K562 (cell line): ENCODE measurements at regions not wholly inside any gene's neighbourhood (a gene's known extent, or its start where the extent isn't known, plus 50 kb on each side); places are given as distances from the start of the nearest gene placed in this dataset.
A peak's percentile ranks its signal among the peaks of the same experiment; 100 is the strongest.

Experiments
- ATAC-seq: fragments of 200-7000 bp; cut with Tn5 transposase; 3 replicates; pipeline ENCODE4 v1.9.1; 2020; ENCODE audit warnings: moderate library complexity
- BruUV-seq: library from RNA; stranded (reverse); fragments of 400-500 nt; replicated peaks from 2 replicates; lab custom pipeline; 2021; lab: Mats Ljungman, UMichigan
- CTCF ChIA-PET: fragments of 300-600 bp; formaldehyde crosslinking; extraction: SDS; loops from one replicate; lab custom pipeline; 2021; ENCODE audit warnings: low intra/inter-chr PET ratio; lab: Yijun Ruan, JAX
- POLR2A ChIA-PET: fragments of 300-600, 350-650 bp; sonication (Branson Sonifier 250); formaldehyde crosslinking; extraction: SDS; loops from one replicate; lab custom pipeline; 2021; ENCODE audit warnings: antibody characterized with exemption, inconsistent platforms; lab: Yijun Ruan, JAX
- DNase-seq, 4 experiments: peaks; one replicate each; pipeline versions ENCODE4 v3.0.0 to v3.0.0-alpha.2; 2011 to 2018; ENCODE audit warnings: low spot score in 3 of 4, mixed read lengths in 3 of 4; ENCODE audit errors: extremely low read depth in 1 of 4
- FAIRE-seq: peaks from 2 replicates; lab custom pipeline; 2011; peaks lifted over from hg19 to GRCh38; lab: Jason Lieb, UNC
- H2AFZ ChIP-seq: 2 replicates; pipeline ENCODE4 v1.6.0; 2011; ENCODE audit warnings: low read depth, low read length, control low read depth, inconsistent platforms
- H3K27ac ChIP-seq: fragments of 200-600 bp; 3 replicates; pipeline ENCODE4 v1.8.0; 2011; ENCODE audit warnings: low read depth, mild to moderate bottlenecking, control low read depth, inconsistent platforms, low read length, moderate library complexity, mixed read lengths; ENCODE audit errors: extremely low read depth
- H3K27me3 ChIP-seq, 2 experiments: fragments of 300-600 bp in 1 of 2; 2 replicates in 1 of 2; 3 replicates in 1 of 2; pipeline versions ENCODE4 v1.6.0 to v1.8.0; 2011; ENCODE audit warnings: inconsistent platforms in 2 of 2, low read length in 2 of 2, mild to moderate bottlenecking in 1 of 2, mixed read lengths in 1 of 2, moderate library complexity in 1 of 2; ENCODE audit not compliant: control insufficient read depth in 2 of 2, insufficient read depth in 2 of 2
- H3K36me3 ChIP-seq: fragments of 300-600 bp; 3 replicates; pipeline ENCODE4 v1.8.0; 2011; ENCODE audit warnings: mild to moderate bottlenecking, low read length, inconsistent platforms; ENCODE audit not compliant: control insufficient read depth, insufficient read depth
- H3K4me1 ChIP-seq, 2 experiments: fragments of 200-600 bp in 1 of 2; replicated peaks in 1 of 2; 2 replicates in 1 of 2; 3 replicates in 1 of 2; pipeline versions ENCODE4 v1.5.1 to v1.8.0; 2011; ENCODE audit warnings: inconsistent platforms in 2 of 2, low read length in 2 of 2, mild to moderate bottlenecking in 1 of 2, mixed read lengths in 1 of 2, moderate library complexity in 1 of 2; ENCODE audit not compliant: control insufficient read depth in 2 of 2, insufficient read depth in 2 of 2
- H3K4me2 ChIP-seq: 2 replicates; pipeline ENCODE4 v1.6.1; 2011; ENCODE audit warnings: low read length, control low read depth, inconsistent platforms, mixed read lengths; ENCODE audit not compliant: insufficient read depth
- H3K4me3 ChIP-seq: fragments of 200-600 bp; sonication (generic), shearing (Covaris generic); 2 replicates; pipeline ENCODE4 v1.5.1; 2016; ENCODE audit warnings: control low read depth, inconsistent platforms
- H3K79me2 ChIP-seq: fragments of 200-600 bp; 3 replicates; pipeline ENCODE4 v1.8.0; 2011; ENCODE audit warnings: low read length, inconsistent platforms; ENCODE audit not compliant: control insufficient read depth, insufficient read depth
- H3K9ac ChIP-seq, 2 experiments: 2 replicates each; pipeline versions ENCODE4 v1.6.0 to v1.6.1; 2011; ENCODE audit warnings: low read depth in 2 of 2, low read length in 2 of 2, control low read depth in 1 of 2, inconsistent platforms in 1 of 2, mild to moderate bottlenecking in 1 of 2, mixed read lengths in 1 of 2; ENCODE audit not compliant: insufficient read depth in 1 of 2
- H3K9me1 ChIP-seq: one replicate; pipeline ENCODE4 v1.6.0; 2011; ENCODE audit warnings: inconsistent platforms, mild to moderate bottlenecking, low read length, moderate library complexity; ENCODE audit not compliant: control insufficient read depth, insufficient read depth
- H3K9me3 ChIP-seq: replicated peaks from 2 replicates; pipeline ENCODE4 v1.5.1; 2011; ENCODE audit warnings: low read depth, low read length, inconsistent platforms; ENCODE audit not compliant: control insufficient read depth, insufficient read depth
- H4K20me1 ChIP-seq: replicated peaks from 2 replicates; pipeline ENCODE4 v1.6.1; 2011; ENCODE audit warnings: low read length, inconsistent platforms, mixed read lengths; ENCODE audit not compliant: control insufficient read depth, insufficient read depth
- BDP1 ChIP-seq: IDR thresholded peaks from 3 replicates; pipeline ENCODE4 v1.6.1; 2011; ENCODE audit not compliant: insufficient read length, insufficient read depth
- HOMEZ ChIP-seq: fragments of 250-450 bp; sonication (Bioruptor Pico); IDR thresholded peaks from 2 replicates; pipeline ENCODE4 v1.4.0; 2020; ENCODE audit warnings: mild to moderate bottlenecking, moderate library complexity
- POLR2H ChIP-seq: IDR thresholded peaks from 2 replicates; pipeline ENCODE4 v1.6.1; 2016; ENCODE audit warnings: missing genetic modification characterization, low read depth, mild to moderate bottlenecking, control low read depth, missing compliant biosample characterization, moderate library complexity
- POLR3A ChIP-seq: IDR thresholded peaks from 2 replicates; pipeline ENCODE4 v1.6.1; 2011; ENCODE audit warnings: borderline replicate concordance, mild to moderate bottlenecking, moderate library complexity; ENCODE audit not compliant: insufficient read length, insufficient read depth; ENCODE audit errors: extremely low read depth
- SREBF2 ChIP-seq: sonication (generic); formaldehyde crosslinking; IDR thresholded peaks from 2 replicates; pipeline ENCODE4 v1.4.0; 2020; ENCODE audit warnings: mild to moderate bottlenecking, missing genetic modification reagents
- STAT5A ChIP-seq: IDR thresholded peaks from 2 replicates; pipeline ENCODE4 v1.6.1; 2012; ENCODE audit warnings: low read length, inconsistent platforms, borderline replicate concordance
- THRB ChIP-seq: fragments of 450-650 bp; formaldehyde crosslinking; conservative IDR thresholded peaks from 2 replicates; pipeline ENCODE4 v1.4.0; 2022; ENCODE audit warnings: mild to moderate bottlenecking, missing genetic modification characterization
- U2AF1 ChIP-seq: fragments of 200-400 bp; formaldehyde crosslinking; optimal IDR thresholded peaks from 2 replicates; pipeline ENCODE3; 2017; ENCODE audit warnings: mild to moderate bottlenecking, low read depth, low read length, moderate library complexity
- ZC3H8 ChIP-seq: fragments of 450-650 bp; IDR thresholded peaks from 2 replicates; pipeline ENCODE4 v1.6.1; 2017
- ZNF316 ChIP-seq: fragments of 450-650 bp; IDR thresholded peaks from 2 replicates; pipeline ENCODE4 v1.6.1; 2016
- ZNF395 ChIP-seq: fragments of 200-800 bp; sonication (Bioruptor generic); IDR thresholded peaks from 2 replicates; pipeline ENCODE4 v1.6.1; 2017; ENCODE audit warnings: missing genetic modification characterization, missing compliant biosample characterization
- ZNF589 ChIP-seq: fragments of 200-800 bp; sonication (Bioruptor generic); IDR thresholded peaks from 2 replicates; pipeline ENCODE4 v1.6.1; 2016; ENCODE audit warnings: low read depth, missing genetic modification characterization, missing compliant biosample characterization
- ZNF77 ChIP-seq: fragments of 250-450 bp; sonication (Bioruptor Pico); IDR thresholded peaks from 2 replicates; pipeline ENCODE4 v1.5.0; 2020
- ZSCAN32 ChIP-seq: fragments of 450-650 bp; formaldehyde crosslinking; IDR thresholded peaks from 2 replicates; pipeline ENCODE4 v1.4.0; 2020; ENCODE audit warnings: mild to moderate bottlenecking, moderate library complexity
- WGBS: fragments of 100-300 bp; shearing (Covaris generic); methylation state at CpG from one replicate; pipeline ENCODE4 v1.1.6; 2016; ENCODE audit warnings: low coverage, mixed read lengths; ENCODE audit not compliant: insufficient coverage; ENCODE audit errors: missing lambda C conversion rate; 5-methylcytosine and 5-hydroxymethylcytosine counted together
- in situ Hi-C: fragments of 300-500 bp; cut with MboI; formaldehyde crosslinking; loops from 4 replicates; pipeline ENCODE4 v1.15.0; 2018; ENCODE audit warnings: inconsistent platforms, mixed read lengths
- intact Hi-C: fragments of 100-400 bp; cut with micrococcal nuclease; formaldehyde crosslinking; loops from 2 replicates; pipeline ENCODE4 v1.14.2; 2022

GRCh38 chr4:71171592-71171991 is 167.2 kb upstream of the SLC4A4 start:
- DNase-seq (no peak), ATAC-seq (no peak), FAIRE-seq (no peak)
- H3K4me3 ChIP-seq = no peak overlapping the region
- H3K9me3 ChIP-seq = no peaks in the 10 kb centered on the region
- intact Hi-C loops = no loop called here
- no peak overlapping the region for H3K4me2 ChIP-seq
- H3K9me1 ChIP-seq = no peaks in the 10 kb centered on the region
- 0% methylated on average over 2 of the region's 2 CpGs for WGBS
- no peak overlapping the region for H3K27ac ChIP-seq
- no peaks in the 10 kb centered on the region for H4K20me1 ChIP-seq
- H3K4me1 ChIP-seq = no peaks in the 10 kb centered on the region
- no peaks in the 10 kb centered on the region for H3K36me3 ChIP-seq
- in situ Hi-C loops = no loop called here
- no TSS peak for BruUV-seq
- CTCF ChIA-PET = no interaction called here
- no peak overlapping the region for H2AFZ ChIP-seq
- H3K79me2 ChIP-seq = no peaks in the 10 kb centered on the region
- no peaks in the 10 kb centered on the region for H3K27me3 ChIP-seq
- POLR2A ChIA-PET = no interaction called here
- no peak overlapping the region for H3K9ac ChIP-seq
- 0 out of 2 replicates have a peak, but pooled peaks have one; percentile 36 for TF ChIP-seq ZNF316
- TF ChIP-seq POLR2H = no peak

GRCh38 chr4:71181332-71181731 is 157.5 kb upstream of the SLC4A4 start:
- WGBS = 0% methylated on average over 1 of the region's 1 CpG
- Histone ChIP-seq H3K9me1 (no peaks in the 10 kb centered on the region), H3K4me2 (no peak overlapping the region), H3K4me3 (no peak overlapping the region), H4K20me1 (no peaks in the 10 kb centered on the region), H3K9ac (no peak overlapping the region), H3K9me3 (no peaks in the 10 kb centered on the region), H3K36me3 (no peaks in the 10 kb centered on the region), H3K4me1 (peaks cover 0 to 1% of the 10 kb centered on the region in 2 experiments; a peak in 1 of 5 replicates), H2AFZ (no peak overlapping the region), H3K27me3 (no peaks in the 10 kb centered on the region), H3K79me2 (no peaks in the 10 kb centered on the region), H3K27ac (no peak overlapping the region)
- in situ Hi-C loops = no loop called here
- ATAC-seq (no peak), FAIRE-seq (no peak), DNase-seq (no peak)
- CTCF ChIA-PET = no interaction called here
- POLR2A ChIA-PET = no interaction called here
- intact Hi-C loops = loop anchor here (5.0 to 10.0 kb wide), 2 partner anchors 373 to 531 kb away; no protein-coding TSS in a partner anchor
- BruUV-seq = no TSS peak
- TF ChIP-seq U2AF1 = no peak
- no peak for TF ChIP-seq HOMEZ (CRISPR knock-in tag)
- TF ChIP-seq ZNF589 = no peak
- TF ChIP-seq ZNF395 (CRISPR knock-in tag) = no peak
- no peak for TF ChIP-seq ZSCAN32 (CRISPR knock-in tag)
- TF ChIP-seq ZC3H8 = no peak
- TF ChIP-seq POLR3A = no peak
- TF ChIP-seq ZNF77 (CRISPR knock-in tag) = no peak
- no peak for TF ChIP-seq THRB (CRISPR knock-in tag)
- TF ChIP-seq STAT5A = no peak
- TF ChIP-seq SREBF2 (CRISPR knock-in tag) = no peak
- no peak for TF ChIP-seq BDP1
